Panc1 (cell line): ENCODE measurements at regions not wholly inside any gene's neighbourhood (a gene's known extent, or its start where the extent isn't known, plus 50 kb on each side); places are given as distances from the start of the nearest gene placed in this dataset.

Source experiments
- ATAC-seq: fragments of 200-7000 bp; cut with Tn5 transposase; 2 replicates; pipeline ENCODE4 v1.9.1; 2020; ENCODE audit warnings: mild to moderate bottlenecking, moderate library complexity
- BruUV-seq: library from RNA; stranded (reverse); fragments of 400-500 nt; replicated peaks from 2 replicates; lab custom pipeline; 2021; lab: Mats Ljungman, UMichigan
- CTCF ChIA-PET: fragments of 300-600 bp; sonication (Branson Sonifier 250); formaldehyde crosslinking; loops from one replicate; lab custom pipeline; 2022; ENCODE audit warnings: antibody characterized with exemption; lab: Charles Lee
- POLR2A ChIA-PET: fragments of 300-600 bp; sonication (Branson Sonifier 250); formaldehyde crosslinking; loops from one replicate; lab custom pipeline; 2022; ENCODE audit warnings: antibody characterized with exemption; lab: Charles Lee
- DNase-seq: peaks from one replicate; pipeline ENCODE4 v3.0.0-alpha.2; 2010; ENCODE audit warnings: low read depth, low spot score
- H3K27ac ChIP-seq: 2 replicates; pipeline ENCODE4 v1.5.1; 2011; ENCODE audit warnings: mild to moderate bottlenecking, low read length, inconsistent platforms
- H3K27me3 ChIP-seq: fragments of 200-500 bp; sonication (Bioruptor generic); 2 replicates; pipeline ENCODE4 v1.6.0; 2014; ENCODE audit warnings: low read length, inconsistent platforms; ENCODE audit not compliant: control insufficient read depth, insufficient read depth
- H3K36me3 ChIP-seq: fragments of 200-500 bp; sonication (Bioruptor generic); 2 replicates; pipeline ENCODE4 v1.5.1; 2014; ENCODE audit warnings: inconsistent platforms, mild to moderate bottlenecking, low read length, moderate library complexity; ENCODE audit not compliant: control insufficient read depth, insufficient read depth
- H3K4me1 ChIP-seq: 2 replicates; pipeline ENCODE4 v1.5.1; 2011; ENCODE audit warnings: inconsistent platforms, mild to moderate bottlenecking, low read length, moderate library complexity; ENCODE audit not compliant: control insufficient read depth, insufficient read depth
- H3K4me3 ChIP-seq, 2 experiments: 2 replicates each; pipeline ENCODE4 v1.5.1; 2011 to 2012; ENCODE audit warnings: low read depth in 2 of 2, low read length in 2 of 2, mild to moderate bottlenecking in 2 of 2, inconsistent platforms in 1 of 2, moderate library complexity in 1 of 2
- H3K9me3 ChIP-seq: fragments of 200-500 bp; sonication (Bioruptor generic); 2 replicates; pipeline ENCODE4 v1.5.1; 2014; ENCODE audit warnings: low read depth, mild to moderate bottlenecking, inconsistent platforms, low read length, moderate library complexity; ENCODE audit not compliant: control insufficient read depth, insufficient read depth
- POLR2AphosphoS5 ChIP-seq: IDR thresholded peaks from 2 replicates; pipeline ENCODE4 v1.6.1; 2012; ENCODE audit warnings: mild to moderate bottlenecking, low read depth, low read length, moderate library complexity
- SIN3A ChIP-seq: IDR thresholded peaks from 2 replicates; pipeline ENCODE4 v1.6.1; 2012; ENCODE audit warnings: low read depth, mild to moderate bottlenecking, low read length, moderate library complexity, borderline replicate concordance; ENCODE audit not compliant: insufficient read depth
- TCF7L2 ChIP-seq: IDR thresholded peaks from 2 replicates; pipeline ENCODE4 v1.6.1; 2011; ENCODE audit warnings: mild to moderate bottlenecking, low read depth, low read length, inconsistent platforms
- in situ Hi-C: cut with HindIII; loops from 2 replicates; pipeline ENCODE4 v1.10.0; 2016; ENCODE audit warnings: low sequenced_read_pairs, low pct_unique_long_range_greater_than_20kb
- intact Hi-C: fragments of 100-400 bp; cut with micrococcal nuclease; formaldehyde crosslinking; loops from one replicate; pipeline ENCODE4 v1.10.0; 2022; ENCODE audit not compliant: unreplicated experiment
- TF ChIP-seq, protein P1 (sequence below), 2 experiments: IDR thresholded peaks; 2 replicates each; pipeline ENCODE4 v1.6.1; 2011 to 2012; ENCODE audit warnings: low read depth in 2 of 2, control low read depth in 1 of 2, low read length in 1 of 2, mild to moderate bottlenecking in 1 of 2, moderate library complexity in 1 of 2; ENCODE audit not compliant: insufficient read depth in 1 of 2
- TF ChIP-seq, protein P2 (sequence below): fragments of 450-650 bp; IDR thresholded peaks from 2 replicates; pipeline ENCODE4 v1.5.1; 2017; ENCODE audit warnings: mild to moderate bottlenecking

DNA sequence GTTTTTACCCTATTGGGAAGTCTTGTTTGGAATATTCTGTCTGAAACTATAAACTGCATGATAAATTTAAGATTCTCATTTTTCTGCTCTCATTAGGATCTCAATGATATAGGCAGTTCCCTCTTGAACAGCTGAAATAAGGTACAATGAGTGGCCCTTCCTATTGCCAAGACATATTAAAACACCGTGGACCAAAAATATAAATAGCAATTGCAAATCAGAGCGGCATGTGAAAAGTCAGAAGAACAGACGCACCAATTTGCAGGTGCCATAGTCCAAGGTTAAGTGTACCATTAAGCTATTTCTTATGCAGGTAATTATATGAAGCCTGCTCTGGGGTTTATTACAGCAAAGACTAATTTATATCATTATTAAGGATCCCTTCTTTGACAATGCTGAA, 920.8 kb upstream of the CELF2 start:
- ChIA-PET POLR2A (no interaction called here), CTCF (no interaction called here)
- no peak overlapping the region for H3K4me3 ChIP-seq
- intact Hi-C loops (no loop called here), in situ Hi-C loops (no loop called here)
- DNase-seq (no peak), ATAC-seq (no peak)
- H3K27ac ChIP-seq = no peak overlapping the region
- no peaks in the 10 kb centered on the region for H3K36me3 ChIP-seq
- H3K27me3 ChIP-seq = no peaks in the 10 kb centered on the region
- H3K9me3 ChIP-seq = no peaks in the 10 kb centered on the region
- TF ChIP-seq, protein P1, sequence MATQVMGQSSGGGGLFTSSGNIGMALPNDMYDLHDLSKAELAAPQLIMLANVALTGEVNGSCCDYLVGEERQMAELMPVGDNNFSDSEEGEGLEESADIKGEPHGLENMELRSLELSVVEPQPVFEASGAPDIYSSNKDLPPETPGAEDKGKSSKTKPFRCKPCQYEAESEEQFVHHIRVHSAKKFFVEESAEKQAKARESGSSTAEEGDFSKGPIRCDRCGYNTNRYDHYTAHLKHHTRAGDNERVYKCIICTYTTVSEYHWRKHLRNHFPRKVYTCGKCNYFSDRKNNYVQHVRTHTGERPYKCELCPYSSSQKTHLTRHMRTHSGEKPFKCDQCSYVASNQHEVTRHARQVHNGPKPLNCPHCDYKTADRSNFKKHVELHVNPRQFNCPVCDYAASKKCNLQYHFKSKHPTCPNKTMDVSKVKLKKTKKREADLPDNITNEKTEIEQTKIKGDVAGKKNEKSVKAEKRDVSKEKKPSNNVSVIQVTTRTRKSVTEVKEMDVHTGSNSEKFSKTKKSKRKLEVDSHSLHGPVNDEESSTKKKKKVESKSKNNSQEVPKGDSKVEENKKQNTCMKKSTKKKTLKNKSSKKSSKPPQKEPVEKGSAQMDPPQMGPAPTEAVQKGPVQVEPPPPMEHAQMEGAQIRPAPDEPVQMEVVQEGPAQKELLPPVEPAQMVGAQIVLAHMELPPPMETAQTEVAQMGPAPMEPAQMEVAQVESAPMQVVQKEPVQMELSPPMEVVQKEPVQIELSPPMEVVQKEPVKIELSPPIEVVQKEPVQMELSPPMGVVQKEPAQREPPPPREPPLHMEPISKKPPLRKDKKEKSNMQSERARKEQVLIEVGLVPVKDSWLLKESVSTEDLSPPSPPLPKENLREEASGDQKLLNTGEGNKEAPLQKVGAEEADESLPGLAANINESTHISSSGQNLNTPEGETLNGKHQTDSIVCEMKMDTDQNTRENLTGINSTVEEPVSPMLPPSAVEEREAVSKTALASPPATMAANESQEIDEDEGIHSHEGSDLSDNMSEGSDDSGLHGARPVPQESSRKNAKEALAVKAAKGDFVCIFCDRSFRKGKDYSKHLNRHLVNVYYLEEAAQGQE (IDR thresholded peaks at IDR 0.05; ENCODE audit: insufficient read depth in 1 of 2, low read depth in 2 of 2, low read length in 1 of 2) = no peak
- no peak for TF ChIP-seq SIN3A
- TF ChIP-seq TCF7L2 = no peak
- no peak for TF ChIP-seq POLR2AphosphoS5
- TF ChIP-seq, protein P2, sequence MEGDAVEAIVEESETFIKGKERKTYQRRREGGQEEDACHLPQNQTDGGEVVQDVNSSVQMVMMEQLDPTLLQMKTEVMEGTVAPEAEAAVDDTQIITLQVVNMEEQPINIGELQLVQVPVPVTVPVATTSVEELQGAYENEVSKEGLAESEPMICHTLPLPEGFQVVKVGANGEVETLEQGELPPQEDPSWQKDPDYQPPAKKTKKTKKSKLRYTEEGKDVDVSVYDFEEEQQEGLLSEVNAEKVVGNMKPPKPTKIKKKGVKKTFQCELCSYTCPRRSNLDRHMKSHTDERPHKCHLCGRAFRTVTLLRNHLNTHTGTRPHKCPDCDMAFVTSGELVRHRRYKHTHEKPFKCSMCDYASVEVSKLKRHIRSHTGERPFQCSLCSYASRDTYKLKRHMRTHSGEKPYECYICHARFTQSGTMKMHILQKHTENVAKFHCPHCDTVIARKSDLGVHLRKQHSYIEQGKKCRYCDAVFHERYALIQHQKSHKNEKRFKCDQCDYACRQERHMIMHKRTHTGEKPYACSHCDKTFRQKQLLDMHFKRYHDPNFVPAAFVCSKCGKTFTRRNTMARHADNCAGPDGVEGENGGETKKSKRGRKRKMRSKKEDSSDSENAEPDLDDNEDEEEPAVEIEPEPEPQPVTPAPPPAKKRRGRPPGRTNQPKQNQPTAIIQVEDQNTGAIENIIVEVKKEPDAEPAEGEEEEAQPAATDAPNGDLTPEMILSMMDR = no peak
- BruUV-seq = no TSS peak
- H3K4me1 ChIP-seq = no peaks in the 10 kb centered on the region

DNA sequence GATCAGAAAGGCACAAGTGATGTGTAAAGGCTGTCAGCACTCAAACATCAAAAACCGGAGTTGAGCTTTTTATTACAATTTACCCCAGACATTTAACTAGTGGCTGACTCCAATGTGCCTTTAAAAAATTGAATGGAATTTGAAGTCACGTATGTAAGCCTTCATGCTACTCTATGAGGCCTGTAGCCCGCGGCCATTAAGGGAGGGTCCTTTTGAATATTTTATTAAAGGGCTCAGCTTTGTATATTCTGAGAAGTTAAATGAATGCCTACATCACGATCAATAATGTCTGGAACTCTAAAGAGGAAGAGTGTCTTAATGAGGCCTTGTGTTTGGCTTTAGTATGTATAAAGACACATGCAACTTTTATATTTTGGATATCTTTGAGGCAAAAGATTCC, 916.6 kb upstream of the CELF2 start:
- no peaks in the 10 kb centered on the region for H3K4me1 ChIP-seq
- in situ Hi-C loops = no loop called here
- H3K36me3 ChIP-seq = no peaks in the 10 kb centered on the region
- H3K27me3 ChIP-seq = no peaks in the 10 kb centered on the region
- no peak overlapping the region for H3K4me3 ChIP-seq
- no peaks in the 10 kb centered on the region for H3K9me3 ChIP-seq
- no TSS peak for BruUV-seq
- ATAC-seq (no peak), DNase-seq (no peak)
- no peak overlapping the region for H3K27ac ChIP-seq
- intact Hi-C loops = no loop called here
- CTCF ChIA-PET = no interaction called here
- POLR2A ChIA-PET = no interaction called here
- TF ChIP-seq TCF7L2 = no peak
- TF ChIP-seq POLR2AphosphoS5 = no peak
- no peak for TF ChIP-seq SIN3A

DNA sequence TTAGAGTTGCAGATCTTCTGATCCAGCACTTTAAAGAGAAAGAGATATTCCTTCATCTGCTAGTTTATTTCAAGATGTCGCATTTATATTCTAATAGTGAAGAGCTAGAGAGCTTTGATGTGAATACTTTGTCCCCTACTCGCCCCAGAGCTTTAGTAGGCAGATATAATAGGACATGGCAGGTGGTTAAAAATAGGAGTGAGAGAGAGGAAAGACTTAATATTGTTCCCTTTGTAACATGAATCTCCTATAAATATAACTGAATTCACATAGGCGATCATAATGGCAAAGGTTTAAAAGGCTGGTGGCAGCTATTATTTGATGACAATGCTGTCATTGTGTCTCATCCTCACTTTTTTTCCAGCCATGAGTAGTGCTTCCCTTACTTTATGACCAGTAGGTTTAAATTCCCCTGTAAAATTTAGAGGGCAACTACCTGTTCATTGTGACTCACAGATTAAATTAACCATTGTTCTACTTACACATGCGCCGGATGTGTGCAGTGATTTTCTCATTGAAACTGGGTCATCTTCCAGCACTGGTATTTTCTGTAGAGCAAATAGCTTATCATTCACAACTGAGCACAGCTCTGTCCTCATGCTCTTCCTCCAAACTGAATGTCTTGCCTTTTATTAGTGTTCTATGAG, 906.7 kb upstream of the CELF2 start:
- ChIA-PET CTCF (no interaction called here), POLR2A (no interaction called here)
- Histone ChIP-seq H3K4me3 (no peak overlapping the region), H3K4me1 (no peaks in the 10 kb centered on the region), H3K36me3 (no peaks in the 10 kb centered on the region), H3K27me3 (no peaks in the 10 kb centered on the region), H3K9me3 (no peaks in the 10 kb centered on the region), H3K27ac (no peak overlapping the region)
- no peak for DNase-seq
- in situ Hi-C loops = no loop called here
- no TSS peak for BruUV-seq
- no peak for ATAC-seq
- TF ChIP-seq, protein P2 = no peak
- TF ChIP-seq TCF7L2 = no peak
- no peak for TF ChIP-seq SIN3A
- no peak for TF ChIP-seq POLR2AphosphoS5
- TF ChIP-seq, protein P1 (IDR thresholded peaks at IDR 0.05; ENCODE audit: insufficient read depth in 1 of 2, low read depth in 2 of 2, low read length in 1 of 2) = no peak
- intact Hi-C loops = no loop called here
